ENCODE measurements at regions not wholly inside any gene's neighbourhood (a gene's known extent, or its start where the extent isn't known, plus 50 kb on each side); places are given as distances from the start of the nearest gene placed in this dataset.
A peak's percentile ranks its signal among the peaks of the same experiment; 100 is the strongest.
"Not testable (repeated sequence)": the region's sequence is repeated elsewhere in the genome, so short reads cannot be mapped to it uniquely, and the experiment has no call there.

DNA sequence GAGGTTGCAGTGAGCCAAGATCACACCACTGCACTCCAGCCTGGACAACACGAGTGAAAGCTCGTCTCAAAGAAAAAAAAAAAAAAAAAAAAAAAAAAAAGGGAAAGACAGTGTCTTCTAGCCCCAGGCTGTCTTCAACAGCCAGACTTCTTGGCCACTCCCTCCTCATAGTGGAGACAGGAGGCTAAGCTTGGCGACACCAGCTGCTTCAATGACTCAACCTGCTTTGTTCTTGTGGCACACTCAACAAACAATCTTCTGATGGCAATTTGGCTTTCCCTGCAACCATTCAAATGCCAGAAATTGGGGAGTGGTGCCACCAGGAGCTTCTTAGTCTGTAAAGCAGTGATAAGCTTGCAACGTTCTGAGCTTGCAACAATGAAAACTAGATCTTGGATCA lies 290.4 kb upstream of the DYNLRB2 start:
- no peak for DNase-seq

GRCh38 chr16:80243303-80243702 lies 297.5 kb upstream of the DYNLRB2 start:
- DNase-seq = not testable (repeated sequence)

DNA sequence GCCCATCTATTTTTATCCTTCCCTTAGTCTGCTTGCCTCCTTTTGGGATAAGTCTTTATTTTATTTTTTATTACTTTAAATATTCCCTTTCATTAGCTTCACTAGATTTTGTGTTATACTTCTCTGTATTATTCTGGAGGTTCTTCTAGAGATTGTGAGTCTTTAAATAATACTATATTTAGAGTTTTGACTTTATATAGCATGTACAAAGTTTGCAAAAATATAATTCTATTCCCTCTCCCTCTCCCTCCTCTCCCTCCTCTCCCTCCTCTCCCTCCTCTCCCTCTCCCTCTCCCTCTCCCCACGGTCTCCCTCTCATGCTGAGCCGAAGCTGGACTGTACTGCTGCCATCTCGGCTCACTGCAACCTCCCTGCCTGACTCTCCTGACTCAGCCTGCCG lies 298.5 kb upstream of the DYNLRB2 start:
- not testable (repeated sequence) for DNase-seq

DNA sequence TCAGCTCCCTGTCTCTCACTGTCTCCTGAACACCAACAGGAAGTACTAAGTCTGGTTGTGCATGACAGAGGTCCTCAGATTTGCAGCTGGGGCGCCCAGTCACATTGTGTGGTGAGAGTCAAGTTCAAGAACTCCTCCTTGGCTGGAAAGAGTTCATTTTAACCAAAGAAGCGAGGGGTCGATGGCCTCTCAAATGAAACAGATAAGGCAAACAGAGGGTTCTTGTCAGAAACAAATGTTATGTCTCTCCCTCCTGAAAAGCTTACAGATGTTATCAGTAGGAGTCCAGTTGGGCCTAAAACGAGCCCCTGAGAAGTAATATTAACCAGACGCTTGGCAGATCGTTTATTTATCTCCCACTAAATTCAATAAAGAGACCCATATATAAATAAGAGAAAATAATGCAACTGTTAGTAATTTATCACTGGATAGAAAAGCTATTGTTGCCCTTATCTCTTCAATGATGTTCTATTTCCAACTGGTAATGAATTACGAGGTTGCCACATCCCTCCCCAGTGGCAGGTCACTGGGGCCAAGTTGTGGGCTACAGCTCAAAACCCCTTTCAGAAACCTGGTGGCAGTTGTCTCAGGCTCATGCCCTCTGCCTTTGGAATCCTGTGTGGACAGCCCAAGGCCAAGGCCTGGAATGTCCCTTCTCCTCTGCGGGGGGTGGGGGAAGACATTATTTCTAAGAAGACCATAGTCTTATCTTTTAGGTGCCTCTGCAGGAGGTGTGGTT lies 307.5 kb upstream of the DYNLRB2 start:
- DNase-seq = no peak

DNA sequence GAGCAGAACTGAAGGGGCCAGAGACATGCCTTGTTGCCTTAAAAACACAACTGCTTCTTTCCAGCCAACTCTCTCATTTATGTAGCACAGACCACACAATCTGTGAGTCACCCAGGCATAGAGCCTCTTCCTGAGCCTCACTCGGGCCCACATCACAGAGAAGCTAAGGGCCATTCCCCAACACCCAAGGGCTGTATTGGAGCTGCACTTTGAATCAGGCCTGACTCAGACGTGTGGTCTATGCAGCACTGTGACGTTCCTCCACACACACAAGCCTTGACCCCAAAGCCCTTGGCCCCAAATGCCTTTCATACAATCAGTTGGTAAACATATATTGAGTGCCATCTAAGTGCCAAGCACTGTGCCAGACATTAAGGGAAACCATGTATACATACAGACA lies 308.9 kb upstream of the DYNLRB2 start:
- DNase-seq = no peak

DNA sequence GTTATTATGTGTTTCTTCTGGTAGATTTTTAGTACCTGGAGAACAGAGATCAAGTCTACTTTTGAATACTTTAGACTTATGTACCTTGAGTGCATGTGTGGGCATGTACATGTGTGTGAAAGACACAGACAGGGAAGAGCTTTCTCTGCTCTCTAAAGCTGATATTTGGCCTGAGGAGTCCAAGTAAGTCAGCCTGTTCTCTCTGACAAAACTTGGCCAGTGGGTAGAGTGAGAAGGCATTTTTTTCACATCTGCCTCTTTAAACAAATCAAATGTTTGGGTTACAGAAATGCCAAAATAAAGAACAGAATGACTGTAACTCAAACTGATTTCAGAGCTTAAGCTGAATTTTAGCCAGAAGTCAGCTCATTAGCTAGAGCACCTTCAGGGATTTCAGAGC lies 309.7 kb upstream of the DYNLRB2 start:
- no peak for DNase-seq

GRCh38 chr16:80230328-80231120 lies 310.3 kb upstream of the DYNLRB2 start:
- DNase-seq = no peak

GRCh38 chr16:80226499-80226898 lies 314.3 kb upstream of the DYNLRB2 start:
- DNase-seq = no peak

GRCh38 chr16:80210787-80211186 lies 330.0 kb upstream of the DYNLRB2 start:
- no peak for DNase-seq

DNA sequence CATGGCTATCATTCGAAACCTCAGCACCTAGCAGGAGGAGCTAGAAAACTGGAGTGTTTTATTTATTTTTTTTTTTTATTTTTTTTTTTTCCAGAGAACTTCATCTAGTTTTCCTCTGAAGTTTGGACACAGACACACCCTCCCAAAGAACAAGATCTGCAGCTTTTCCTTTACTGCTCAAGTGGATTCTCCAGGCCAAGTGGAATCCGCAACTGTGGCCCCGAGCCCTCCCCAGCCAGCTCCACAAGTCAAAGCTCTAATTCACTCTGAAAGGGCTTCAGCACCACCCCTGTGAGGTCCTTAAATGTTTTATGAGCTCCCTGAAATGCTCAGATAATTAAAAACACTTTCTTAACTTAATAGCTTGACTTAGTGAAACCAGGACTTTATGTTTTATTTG lies 332.1 kb upstream of the DYNLRB2 start:
- DNase-seq = no peak

- DNase-seq = no peak
These were observed 332.8 kb upstream of the DYNLRB2 start for GRCh38 chr16:80208015-80208414.

GRCh38 chr16:80203821-80204220 lies 337.0 kb upstream of the DYNLRB2 start:
- DNase-seq = no peak

GRCh38 chr16:80202831-80203413 lies 337.9 kb upstream of the DYNLRB2 start:
- no peak for DNase-seq

DNA sequence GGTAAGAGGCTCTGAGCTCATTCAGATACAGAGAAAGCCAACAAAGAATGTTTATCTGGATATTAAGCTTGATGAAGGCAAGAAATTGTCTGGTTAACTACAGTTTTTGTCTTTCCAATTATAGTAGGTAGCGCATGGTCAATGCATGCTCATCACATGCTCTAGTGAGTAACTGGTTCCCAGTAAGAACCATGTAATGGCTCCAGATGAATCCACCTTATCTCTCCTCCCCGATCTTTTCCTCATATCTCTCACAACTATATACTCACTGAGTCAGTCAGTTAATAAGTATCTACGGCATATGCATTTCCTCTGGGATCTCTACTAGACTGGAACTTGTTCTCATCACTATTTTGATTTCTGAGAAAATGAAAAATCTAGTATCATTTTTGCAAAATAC lies 340.7 kb upstream of the DYNLRB2 start:
- DNase-seq = no peak

GRCh38 chr16:80199614-80200013 lies 341.2 kb upstream of the DYNLRB2 start:
- no peak for DNase-seq

DNA sequence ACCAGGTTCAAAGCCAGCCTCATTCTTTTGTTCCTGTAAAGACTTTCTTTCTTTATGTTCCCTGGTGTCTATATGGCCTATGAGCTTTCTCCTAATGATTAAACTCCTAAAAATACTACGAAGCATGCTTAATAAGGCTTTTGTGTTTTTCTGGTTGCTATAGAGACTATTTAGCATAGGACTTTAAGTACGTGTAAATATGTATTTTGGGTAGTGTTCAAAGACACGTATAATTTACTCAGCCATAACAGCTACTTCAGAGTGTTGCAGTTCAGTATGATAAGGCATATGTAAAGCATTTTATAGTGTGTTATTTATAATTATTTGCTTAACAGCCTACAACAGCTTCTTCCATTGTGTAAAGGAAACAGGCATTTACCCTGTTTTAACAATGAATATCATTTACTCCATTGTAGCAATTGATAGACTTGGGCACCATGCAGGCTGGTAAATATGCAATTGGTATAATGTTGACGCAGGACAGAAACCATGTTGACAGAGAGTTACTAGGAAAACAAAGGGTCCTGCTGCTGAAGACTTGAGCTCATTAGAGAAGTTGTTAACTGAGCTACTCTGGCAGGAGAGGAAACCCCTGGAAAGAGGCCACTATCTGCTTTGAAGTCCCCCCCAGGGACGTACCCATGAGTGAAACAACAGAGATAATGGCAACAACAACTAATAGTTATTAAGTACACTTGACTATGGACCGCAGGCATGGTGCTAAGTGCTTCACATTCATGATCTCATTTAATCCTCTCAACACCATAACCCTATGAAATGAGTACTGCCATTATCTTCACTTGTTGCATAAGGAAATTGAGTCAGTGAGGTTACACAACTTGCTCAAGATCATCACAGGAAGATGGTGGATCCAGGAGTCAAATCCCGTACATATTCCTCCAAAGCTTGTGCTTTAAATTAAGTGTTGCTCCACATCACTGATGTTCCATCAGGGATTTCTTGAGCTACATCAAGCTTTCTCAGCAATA lies 342.2 kb upstream of the DYNLRB2 start:
- peak; percentile 99 for DNase-seq

DNA sequence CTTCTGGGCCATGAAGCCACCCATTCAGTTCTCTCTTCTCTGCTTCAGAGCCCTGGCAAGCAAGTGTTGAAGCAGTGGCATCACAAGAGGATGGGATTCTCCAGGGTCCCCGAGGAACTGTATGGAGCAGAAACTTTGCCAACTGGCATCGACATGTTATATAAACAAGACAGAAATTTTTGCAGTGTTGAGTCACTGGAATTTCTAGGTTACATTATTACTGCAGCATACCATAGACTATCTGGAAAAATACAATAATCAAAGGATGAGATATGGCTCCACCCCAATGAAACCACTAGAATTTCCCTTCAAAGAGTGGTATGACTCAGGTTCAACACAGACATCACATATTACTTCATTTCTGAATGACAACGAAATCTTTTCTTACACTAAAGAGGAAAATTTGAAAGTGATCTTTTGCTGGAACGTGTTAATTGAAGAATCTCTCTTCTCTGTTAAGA lies 343.0 kb upstream of the DYNLRB2 start:
- no peak for DNase-seq

GRCh38 chr16:80191928-80192327 lies 348.9 kb upstream of the DYNLRB2 start:
- no peak for DNase-seq

DNA sequence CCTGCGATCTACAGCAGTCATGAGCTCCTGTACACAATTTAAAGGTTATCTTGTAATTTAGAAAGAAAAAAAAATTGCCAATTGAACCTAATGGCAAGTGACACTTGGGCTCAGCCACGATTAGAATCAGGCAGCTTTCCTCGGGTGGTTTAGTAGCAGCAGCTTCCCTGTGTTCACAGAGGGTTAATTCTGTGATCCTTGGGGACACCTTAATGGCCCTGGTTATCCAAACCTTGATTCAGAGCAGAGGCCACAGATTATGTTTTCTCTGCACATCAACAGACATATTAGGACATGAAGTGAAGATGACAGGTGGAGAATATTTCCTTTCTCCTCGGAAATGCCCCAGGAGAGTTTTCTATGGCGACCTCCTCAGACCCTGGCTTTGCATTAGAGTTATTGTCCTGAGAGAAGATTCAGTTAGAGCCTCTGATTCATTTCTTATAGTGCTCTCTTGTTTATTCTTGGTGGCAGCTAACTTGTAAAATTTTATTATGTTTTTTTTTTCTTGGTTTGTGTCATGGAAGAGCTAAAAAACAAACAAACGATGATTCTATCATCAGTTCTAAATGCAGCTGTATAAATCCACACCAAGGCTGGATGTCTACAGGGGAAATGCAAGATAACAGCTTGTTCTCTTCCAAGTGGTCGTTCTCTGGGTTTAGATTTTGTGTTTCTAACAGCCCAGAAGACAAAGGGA lies 351.2 kb upstream of the DYNLRB2 start:
- DNase-seq = no peak

GRCh38 chr16:80176114-80176513 lies 364.7 kb upstream of the DYNLRB2 start:
- DNase-seq = no peak

- no peak for DNase-seq
These were observed 365.8 kb upstream of the DYNLRB2 start for GRCh38 chr16:80175011-80175410.

GRCh38 chr16:80174416-80174815 lies 366.4 kb upstream of the DYNLRB2 start:
- no peak for DNase-seq
